ENCODE measurements at regions not wholly inside any gene's neighbourhood (a gene's known extent, or its start where the extent isn't known, plus 50 kb on each side); places are given as distances from the start of the nearest gene placed in this dataset.
"Not testable (repeated sequence)": the region's sequence is repeated elsewhere in the genome, so short reads cannot be mapped to it uniquely, and the experiment has no call there.

DNA sequence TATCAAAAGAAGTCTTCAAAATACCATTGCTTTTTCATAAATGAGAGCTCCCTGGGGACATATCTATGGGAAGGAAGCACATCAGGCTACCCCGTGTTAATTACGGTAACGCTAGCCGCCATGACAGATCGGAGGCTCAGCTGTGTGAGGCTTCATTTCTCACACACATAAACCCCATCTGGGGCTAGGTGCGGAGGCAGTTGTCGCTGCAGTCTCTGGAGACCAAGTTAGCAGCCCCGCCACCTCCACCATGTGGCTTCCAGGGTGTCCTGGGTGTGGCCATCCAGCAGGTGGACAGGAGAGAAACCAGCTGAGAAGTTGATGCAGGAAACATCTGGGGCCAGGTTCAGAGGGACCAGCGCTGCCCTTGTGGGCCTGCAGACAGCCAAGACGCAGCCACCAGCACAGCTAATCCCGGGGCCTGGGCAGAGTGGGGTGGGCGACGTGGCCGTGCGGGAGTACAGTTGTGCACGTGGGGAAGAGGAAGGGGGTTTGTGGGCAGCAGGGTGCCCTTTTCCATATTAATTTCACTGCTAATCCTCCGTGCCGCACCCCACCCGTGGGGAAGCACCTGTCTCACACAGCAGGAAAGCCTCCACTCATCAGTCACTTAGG is 426.5 kb downstream of the IRX1 start:
- no peak for DNase-seq

DNA sequence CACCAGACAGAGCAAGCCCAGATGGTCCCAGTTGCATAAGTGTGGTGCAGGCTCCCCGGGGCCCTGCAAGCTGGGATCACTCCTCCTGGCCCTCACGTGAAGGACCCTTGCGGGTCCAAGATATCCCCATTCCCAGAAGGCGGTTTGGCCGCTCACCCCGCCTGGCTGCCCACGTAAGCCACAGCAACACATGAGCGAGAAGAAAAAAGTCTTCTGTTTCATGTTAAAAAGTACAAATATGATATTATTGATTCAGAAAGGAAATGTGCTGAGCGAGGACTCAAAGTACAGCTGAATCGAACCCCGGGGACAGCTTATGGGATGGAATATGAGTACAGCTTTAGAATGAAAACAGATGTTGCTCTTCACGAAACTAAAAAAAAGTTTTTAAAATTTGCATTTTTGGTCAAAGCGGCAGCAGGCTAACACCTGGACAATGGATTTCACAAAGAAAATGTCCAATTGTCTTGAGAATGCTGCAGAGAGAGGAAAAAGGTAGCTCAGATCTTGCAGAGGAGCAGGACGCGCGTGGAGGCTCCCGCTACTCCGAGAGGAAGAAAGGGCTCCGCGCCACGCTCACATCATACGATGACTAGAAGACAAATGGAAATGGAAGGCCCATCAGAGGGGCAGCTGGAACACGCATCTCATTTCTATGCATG is 427.6 kb downstream of the IRX1 start:
- DNase-seq = no peak

DNA sequence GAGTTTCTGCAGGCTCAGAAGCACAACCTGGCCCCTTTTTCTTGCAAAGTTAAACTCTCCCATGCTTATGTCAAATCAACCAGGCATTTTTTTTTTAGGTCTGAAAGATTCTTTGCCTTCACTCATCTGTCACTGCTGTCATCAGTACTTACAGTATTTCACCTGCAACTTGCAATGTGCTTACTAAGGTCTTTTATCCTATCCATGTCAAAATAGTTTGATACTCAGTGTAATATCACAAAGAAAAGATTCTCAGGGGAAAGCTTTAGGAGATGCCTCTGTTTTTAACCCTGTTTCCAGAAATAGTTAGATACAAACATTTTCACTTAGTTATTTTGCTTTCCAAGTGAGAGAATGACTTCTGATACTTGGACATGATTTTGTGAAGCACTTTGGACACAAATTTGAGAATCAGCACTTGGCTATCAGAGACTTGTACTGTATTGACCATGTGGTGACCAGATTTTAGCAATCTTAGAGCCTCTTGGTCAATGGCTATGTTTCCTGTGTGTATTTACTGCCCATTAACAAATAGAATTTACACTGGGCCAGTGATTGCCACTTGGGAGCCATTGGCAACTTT is 428.2 kb downstream of the IRX1 start:
- DNase-seq = no peak

DNA sequence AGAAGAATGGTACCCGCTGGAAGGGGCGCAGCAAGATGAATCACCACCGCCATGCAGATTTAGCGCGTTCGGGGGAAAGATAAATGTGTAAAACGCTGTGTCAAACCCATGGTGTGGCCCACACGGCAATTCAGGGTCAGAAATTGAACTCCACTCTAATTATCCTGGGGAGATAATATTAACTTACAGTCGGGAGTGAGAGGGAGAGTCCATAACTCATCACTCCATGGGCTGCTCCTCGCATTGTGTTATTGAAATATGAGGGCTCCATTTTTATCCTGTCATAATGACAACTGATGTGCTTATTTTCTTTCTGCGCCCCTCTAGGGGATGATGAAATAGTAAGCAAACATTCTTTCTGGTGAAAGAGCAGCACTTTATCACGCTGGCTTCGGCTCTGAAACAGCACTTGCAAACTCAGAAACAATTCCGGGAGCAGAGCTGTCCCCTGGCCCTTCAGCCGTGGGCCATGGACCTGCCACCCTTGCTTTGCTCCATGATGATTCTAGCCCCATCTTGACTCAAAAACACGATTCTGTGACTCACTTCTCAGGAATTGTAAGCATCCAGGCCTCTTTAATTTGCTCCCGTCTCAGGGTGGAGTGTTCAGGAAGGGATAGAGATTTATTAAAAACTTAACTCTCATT is 431.6 kb downstream of the IRX1 start:
- no peak for DNase-seq

DNA sequence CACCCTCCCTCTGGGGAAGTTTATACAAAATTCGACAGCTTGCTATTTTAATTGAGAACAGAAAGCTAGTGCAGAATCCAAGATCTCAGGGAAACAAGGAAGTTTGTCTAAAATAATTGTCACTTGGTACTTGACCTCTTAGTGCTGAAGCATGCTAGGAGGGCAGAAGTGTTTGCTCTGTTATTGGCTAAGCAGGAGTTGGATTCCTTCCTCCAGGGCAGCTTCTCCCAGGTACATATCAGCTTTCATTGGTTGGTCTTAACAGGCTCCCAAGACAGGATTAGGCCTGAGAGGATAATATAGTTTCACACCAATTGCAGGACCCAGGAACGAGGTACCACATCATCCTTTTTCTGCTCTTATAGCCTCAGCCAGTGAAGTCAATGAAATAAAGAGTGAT is 432.8 kb downstream of the IRX1 start:
- no peak for DNase-seq

DNA sequence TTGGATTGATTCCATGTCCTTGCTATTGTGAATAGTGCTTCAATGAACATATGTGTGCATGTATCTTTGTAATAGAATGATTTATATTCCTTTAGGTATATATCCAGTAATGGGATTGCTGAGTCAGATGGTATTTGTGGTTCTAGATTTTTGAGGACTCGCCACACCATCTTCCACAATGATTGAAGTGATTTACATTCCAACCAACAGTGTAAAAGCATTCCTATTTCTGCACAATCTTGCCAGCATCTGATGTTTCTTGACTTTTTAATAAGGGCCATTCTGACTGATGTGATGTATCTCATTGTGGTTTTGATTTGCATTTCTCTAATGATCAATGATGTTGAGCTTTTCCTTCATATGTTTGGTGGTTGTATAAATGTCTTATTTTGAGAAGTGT is 437.9 kb downstream of the IRX1 start:
- not testable (repeated sequence) for DNase-seq

DNA sequence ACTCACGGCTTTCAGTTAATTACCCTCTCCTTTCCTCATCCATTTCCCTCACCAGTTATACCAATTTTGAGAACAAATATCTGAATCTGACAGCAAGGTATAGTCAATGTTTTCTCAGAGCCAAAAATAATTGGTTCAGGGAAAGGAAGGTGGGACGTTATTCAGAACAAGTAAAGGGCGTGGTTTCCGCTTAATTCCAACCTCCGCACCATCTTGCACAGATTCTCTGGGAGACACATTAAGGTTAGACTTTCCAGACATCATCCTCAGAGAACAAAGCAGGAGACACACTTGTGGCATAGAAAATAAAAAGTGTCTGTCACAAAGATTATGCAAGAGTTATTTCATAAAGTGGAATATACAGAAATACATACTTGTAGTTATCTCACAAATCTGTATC is 441.2 kb downstream of the IRX1 start:
- no peak for DNase-seq

DNA sequence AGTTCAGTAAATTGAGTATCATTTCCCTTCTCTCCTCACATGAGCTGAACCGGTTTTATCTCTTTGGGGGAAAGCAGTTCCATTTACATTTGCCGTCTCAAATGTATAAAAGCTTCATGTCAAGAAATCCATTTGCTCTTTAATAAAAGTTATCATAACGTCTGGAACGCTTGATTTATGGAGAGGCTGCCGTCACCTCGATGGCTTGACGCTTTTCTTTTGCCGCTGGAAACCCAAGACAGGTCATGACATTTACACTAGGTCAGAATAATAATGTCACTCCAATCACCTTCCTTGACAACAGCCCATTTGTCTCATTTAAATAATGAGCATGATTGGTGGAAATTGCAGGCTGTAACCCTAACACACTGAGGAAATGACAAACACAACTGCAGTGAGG is 443.4 kb downstream of the IRX1 start:
- DNase-seq = no peak

DNA sequence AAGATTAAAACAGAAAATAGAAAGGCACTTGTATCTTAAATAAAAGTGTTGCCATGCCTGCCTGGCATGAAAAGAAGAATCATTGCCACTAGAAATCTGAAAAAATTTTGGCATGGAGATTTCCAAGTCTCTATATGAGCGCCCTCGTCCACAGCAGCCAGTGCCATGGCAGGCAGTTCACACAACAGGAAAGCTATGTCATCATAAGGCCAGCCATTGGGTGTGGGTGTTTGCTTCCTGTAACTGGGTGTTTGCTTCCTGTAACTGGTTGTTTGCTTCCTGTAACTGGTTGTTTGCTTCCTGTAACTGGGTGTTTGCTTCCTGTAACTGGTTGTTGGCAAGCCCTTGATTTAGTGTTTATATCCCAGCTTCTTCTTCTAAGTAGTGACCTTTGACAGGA is 446.7 kb downstream of the IRX1 start:
- DNase-seq = no peak

DNA sequence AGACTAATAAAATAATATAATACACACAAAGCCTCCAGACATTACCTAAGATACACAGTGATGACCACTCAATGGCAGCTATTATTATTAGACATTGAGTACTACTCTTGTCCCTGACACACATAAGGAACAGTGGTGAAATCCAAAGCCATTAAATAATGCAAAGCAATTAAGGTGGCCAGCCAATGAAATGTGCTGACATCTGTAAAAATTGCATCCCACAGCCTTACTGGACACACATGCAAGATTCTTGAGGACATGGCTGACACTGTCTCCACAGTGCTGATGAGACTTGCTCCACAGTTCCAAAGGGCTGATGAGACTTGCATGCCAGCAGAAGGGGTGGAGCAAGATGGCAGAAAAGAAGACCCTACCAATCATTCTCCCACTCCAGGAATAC is 447.5 kb downstream of the IRX1 start:
- DNase-seq = no peak

DNA sequence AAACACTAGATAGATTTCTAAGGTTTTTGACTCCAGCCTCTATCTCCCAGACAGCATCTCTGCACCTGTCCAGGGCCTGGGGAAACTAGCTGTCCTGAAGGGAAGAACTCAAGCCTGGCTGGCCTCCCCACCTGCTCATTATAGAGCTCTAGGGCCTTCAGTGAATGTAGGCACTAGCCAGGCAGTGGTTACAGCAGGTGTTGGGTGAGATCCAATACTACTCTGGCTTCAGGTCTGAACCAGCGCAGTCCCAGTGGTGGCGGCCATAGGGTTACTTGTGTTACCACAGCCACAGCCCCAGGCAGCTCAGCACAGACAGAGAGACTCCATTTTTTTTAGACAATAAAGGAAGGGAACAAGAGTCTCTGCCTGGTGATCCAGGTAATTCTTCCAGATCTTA is 449.2 kb downstream of the IRX1 start:
- DNase-seq = no peak

DNA sequence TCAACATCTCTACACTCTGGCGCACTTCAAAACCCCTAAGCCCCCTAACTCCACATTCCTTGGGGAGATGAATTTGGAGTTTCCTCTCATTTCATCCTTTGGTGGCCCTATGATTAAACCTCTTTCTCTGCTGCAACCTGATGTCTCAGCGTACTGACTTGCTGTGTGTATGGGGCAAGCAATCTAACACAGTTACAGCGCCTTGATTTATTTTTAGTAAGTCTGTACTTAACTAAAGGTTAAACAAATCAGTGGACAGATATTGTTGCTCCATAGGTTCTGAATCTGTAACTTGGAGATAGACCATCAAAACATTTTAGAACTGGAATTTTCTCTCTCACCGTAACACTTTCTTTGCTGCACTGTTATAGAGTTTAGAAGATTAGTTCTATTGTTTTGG is 452.8 kb downstream of the IRX1 start:
- DNase-seq = no peak

DNA sequence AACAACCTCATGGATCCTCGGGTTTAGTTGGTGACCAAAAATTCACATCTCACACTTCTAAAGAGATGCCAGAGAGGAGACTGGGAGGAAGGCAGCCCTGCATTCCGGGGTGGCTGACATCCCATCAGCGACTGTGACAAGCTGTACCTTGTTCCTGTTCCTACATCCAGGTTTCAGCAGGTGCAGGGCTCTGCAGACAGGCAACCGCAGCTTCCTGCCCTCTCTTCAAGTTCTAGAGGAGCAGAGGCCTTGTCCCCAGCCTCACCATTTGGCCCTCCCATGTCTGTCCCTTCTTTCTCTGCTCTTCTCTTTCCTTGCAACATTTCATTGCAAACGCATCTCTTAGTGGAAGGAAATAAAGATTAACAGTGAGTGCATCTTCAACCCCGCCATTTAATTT is 454.6 kb downstream of the IRX1 start:
- no peak for DNase-seq

DNA sequence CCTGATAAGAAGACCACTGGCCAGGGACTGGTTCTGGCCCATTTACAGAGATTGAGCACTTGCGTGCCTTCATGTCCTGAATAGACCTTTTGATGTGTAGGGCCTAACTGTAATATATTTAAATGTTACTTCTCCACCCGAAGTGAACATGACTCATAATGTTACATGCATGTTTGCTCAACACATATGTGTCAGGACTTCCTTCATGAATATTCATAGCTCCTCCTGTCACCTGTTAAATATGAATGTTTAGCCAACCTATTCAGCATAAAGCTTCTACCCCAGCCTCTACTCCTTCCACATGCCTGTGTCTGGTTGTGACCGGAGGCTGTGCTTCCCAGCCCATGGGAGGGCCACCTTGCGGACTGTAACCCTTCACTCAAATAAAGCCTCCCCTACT is 457.5 kb downstream of the IRX1 start:
- no peak for DNase-seq

DNA sequence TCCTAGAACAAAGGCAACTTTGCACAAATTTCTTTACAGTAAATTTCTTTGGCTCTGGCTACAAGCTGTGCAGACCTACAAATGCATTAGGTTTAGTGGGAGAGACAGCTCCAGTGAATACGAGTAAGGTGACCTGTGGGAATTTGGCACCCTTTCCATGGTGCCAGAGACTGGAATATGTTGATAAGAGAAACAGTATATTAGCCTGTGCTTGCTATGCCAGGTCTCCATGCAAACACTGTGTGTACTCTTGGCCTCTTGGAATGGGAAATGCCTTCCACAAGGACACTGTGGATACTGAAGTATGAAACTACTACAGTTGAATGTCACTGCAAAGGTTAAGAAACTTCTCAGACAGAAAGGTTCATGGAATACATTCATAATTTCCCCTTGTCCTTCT is 458.5 kb downstream of the IRX1 start:
- no peak for DNase-seq

DNA sequence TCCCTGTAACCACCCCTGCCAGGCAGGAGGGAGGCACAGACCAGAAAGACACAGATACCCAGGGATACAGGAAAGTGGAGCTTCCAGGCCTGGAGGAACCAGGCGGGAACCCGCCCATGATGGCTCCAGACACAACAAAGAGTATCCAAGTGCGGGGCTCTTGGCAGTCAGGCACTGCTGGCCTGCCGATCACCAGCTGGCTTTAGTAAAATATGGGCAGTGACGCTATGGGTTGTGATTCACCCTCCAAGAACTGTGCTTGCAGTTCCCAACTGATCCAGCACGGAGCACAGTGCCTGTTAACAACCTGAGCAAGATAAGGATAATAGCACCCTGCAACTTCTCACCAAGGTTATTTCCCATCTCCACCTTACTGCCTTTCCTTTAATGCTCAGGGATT is 463.3 kb downstream of the IRX1 start:
- DNase-seq = no peak

DNA sequence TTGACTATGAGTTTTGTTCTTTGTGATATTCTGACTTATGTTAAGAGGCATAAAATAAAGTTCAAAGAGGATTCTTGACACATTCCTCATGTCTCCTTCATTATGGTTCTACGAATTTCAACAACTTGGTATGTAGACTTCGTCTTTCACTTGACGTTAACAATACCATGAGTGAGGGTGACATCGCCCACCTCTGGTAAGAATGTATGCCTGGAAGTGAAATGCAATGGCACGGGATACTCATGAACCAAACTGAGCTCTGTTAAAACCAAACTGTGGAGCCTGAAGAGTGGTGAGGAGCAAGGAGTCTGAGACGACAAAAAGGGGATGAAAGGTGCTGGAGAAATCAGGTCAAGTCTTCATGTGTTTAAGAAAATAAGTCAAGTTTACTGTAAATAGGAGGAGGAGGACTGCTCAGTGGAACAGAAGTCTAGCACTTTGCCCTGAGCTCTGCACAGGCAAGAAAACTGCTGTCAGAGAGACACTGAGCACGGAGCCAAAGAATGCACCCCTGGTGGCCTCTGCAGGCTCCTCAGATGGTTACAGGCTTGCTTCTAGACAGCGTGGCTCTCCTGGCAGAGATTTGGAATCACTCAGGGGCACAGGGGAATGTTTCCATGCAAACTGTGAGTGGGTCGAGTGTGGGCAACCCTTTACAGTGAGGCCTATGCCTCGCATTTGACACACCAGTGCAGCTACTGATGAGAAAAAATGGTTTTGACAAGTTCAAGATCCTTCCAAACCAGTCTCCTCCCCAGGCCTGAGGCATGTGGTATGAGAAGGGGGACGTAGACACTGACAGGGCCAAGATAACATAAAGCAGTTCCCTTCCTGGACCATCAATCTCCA is 470.1 kb downstream of the IRX1 start:
- DNase-seq = no peak

DNA sequence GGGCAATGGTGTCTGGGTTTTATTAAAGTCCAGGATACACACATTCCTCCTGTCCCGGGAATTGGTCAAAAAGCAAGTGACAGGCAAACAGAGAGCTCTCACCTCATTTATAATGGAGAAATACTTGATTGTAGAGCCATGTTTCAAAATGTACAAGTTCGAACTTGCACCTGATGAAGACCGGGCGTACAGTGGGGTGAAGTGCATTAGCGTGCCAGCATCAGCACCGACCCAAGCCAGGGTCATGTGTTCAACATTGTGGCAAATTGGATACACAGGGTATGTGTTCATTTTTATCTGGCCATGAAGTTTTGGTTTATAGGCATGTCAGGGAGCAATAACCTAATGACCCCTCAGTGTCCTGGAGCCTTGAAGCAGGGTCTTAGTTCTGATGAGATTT is 472.5 kb downstream of the IRX1 start:
- DNase-seq = no peak

DNA sequence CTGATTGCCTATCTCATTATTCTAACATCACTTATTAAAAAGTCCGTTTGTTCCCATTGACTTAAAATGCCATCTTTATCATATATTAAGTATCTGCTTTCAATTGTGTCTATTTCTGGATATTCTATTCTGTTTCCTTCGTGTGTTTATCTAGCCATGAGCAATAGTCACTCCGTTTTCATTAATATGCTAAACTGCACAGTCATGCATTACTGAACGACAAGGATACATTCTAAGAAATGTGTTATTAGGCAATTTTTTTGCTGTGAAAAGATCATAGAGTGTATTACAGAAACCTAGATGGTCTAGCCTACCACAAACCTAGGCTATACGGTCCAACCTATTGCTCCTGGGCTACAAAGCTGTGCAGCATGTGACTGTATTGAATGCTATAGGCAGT is 482.9 kb downstream of the IRX1 start:
- DNase-seq = no peak

DNA sequence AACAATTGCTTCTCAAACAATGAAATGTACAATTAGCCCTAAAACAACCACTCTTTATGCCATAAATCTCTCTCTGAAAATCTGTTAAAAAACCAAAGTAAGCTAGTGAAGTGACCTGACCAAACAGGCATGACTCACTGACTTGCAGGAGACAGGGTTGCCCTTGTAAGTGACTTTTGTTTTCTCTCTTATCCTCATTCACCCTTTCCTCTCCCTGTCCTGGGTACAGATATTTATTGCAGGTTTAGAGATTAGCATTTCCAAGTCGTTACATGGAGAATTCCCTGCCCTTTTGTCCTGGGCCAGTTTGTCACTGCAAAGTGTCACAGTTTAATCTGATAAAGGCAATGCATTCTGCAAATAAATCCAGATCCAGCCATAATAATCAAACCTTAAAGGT is 484.2 kb downstream of the IRX1 start:
- no peak for DNase-seq

DNA sequence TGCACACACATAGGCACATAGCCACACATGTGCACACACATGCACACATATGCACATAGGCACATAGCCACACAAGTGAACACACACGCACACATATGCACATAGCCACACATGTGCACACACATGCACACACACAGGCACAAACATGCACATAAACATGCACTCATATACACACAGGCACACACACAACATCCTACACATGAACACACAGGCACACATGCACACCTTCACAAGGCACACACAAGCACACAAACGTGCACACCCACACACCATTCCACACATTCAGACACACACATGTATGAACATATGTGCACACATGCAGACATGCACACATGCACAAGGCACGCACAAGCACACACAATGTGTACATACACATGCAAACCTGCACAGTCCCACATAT is 484.7 kb downstream of the IRX1 start:
- DNase-seq = no peak

DNA sequence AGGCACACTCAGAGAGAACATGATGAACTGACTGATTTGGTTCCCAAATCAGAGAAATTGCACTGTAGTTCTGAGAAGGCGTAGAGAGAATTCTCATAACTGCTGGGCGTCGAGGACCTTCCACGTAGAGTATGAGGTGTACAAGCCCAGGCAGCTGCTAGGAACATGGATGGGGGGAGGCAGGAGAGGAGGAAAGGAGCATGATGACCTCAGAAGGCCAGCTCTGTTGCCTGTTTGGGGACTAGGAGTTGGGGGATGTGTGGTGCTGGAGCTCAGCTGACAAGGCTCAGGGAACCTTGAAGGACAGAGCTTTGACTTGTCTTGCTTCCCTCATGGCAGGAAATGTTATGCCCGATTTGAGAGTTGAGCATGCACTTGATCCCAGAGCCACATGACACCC is 485.4 kb downstream of the IRX1 start:
- no peak for DNase-seq

DNA sequence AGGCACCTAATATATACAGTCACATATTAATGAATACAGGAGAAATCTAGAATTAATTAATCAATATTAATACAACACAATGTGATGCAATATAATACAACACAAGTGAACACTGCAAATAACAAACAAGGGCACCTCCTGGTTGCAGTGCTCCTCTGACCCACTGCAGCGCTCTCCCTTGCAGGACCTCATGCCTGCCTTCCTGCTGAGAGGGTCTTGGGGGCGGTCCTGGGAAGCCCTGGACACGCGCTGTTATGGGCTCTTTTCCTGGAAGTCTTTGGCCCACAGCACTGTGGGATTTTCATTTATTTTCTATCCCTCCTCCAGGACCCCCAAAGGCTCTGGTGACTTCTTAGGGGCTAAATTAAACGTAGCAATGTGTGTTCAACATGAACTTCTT is 485.8 kb downstream of the IRX1 start:
- DNase-seq = no peak
